ENCODE measurements at regions not wholly inside any gene's neighbourhood (a gene's known extent, or its start where the extent isn't known, plus 50 kb on each side); places are given as distances from the start of the nearest gene placed in this dataset.

- Histone ChIP-seq H2BK120ac (ENCODE audit: low read depth, low read length, poor library complexity, severe bottlenecking) (no peak overlapping the region), H4K91ac (ENCODE audit: insufficient read length, low read depth, low read length) (no peak overlapping the region), H2AFZ (ENCODE audit: low read length) (no peak overlapping the region), H3K56ac (ENCODE audit: insufficient read length, low read depth, low read length) (no peak overlapping the region), H4K5ac (ENCODE audit: insufficient read length, low read depth, low read length) (no peak overlapping the region), H2BK20ac (ENCODE audit: low read depth, low read length, poor library complexity, severe bottlenecking) (no peak overlapping the region), H3K27ac (ENCODE audit: insufficient read length, low read depth, low read length) (no peak overlapping the region), H3K18ac (ENCODE audit: insufficient read length, low read depth, low read length) (no peak overlapping the region), H3K9ac (ENCODE audit: extremely low read depth, insufficient read length, low read length) (no peak overlapping the region), H2BK12ac (ENCODE audit: insufficient read length, low read depth, low read length) (no peak overlapping the region), H3K4me2 (ENCODE audit: insufficient read depth, insufficient read length, low read length) (no peak overlapping the region), H3K9me3 (ENCODE audit: control insufficient read depth, low read depth, low read length) (no peaks in the 10 kb centered on the region), H3K4me1 (ENCODE audit: insufficient read depth, low read length) (no peaks in the 10 kb centered on the region), H3T11ph (ENCODE audit: low read length) (no peak overlapping the region), H2BK15ac (ENCODE audit: low read depth, low read length) (no peak overlapping the region), H3K27me3 (ENCODE audit: insufficient read depth, low read length) (no peaks in the 10 kb centered on the region), H3K4ac (ENCODE audit: low read depth, low read length) (no peak overlapping the region), H2AK5ac (ENCODE audit: insufficient read length, low read length) (no peak overlapping the region), H3K23me2 (ENCODE audit: insufficient read length, low read depth, low read length, poor library complexity, severe bottlenecking) (peaks cover 3% of the 10 kb centered on the region), H3K79me1 (ENCODE audit: insufficient read depth, low read depth, low read length, poor library complexity, severe bottlenecking) (no peaks in the 10 kb centered on the region), H3K14ac (ENCODE audit: insufficient read depth, low read length) (no peak overlapping the region), H2BK5ac (ENCODE audit: insufficient read length, low read length) (no peak overlapping the region), H4K20me1 (ENCODE audit: control insufficient read depth, insufficient read depth, insufficient read length) (no peaks in the 10 kb centered on the region), H3K79me2 (ENCODE audit: insufficient read depth, low read length) (no peaks in the 10 kb centered on the region), H4K8ac (replicated peaks; ENCODE audit: insufficient read length, low read depth, low read length) (no peak overlapping the region), H3K23ac (ENCODE audit: insufficient read length, low read depth, low read length) (no peak overlapping the region)
- H3K4me3 Mint-ChIP-seq: no peak overlapping the region
- no peaks in the 10 kb centered on the region; a peak in 1 of 7 replicates for H3K36me3 Mint-ChIP-seq (ENCODE audit: insufficient read depth in 1 of 3, low read depth in 3 of 3)
- H3K27ac Mint-ChIP-seq: no peak overlapping the region
- TF ChIP-seq, protein P1, sequence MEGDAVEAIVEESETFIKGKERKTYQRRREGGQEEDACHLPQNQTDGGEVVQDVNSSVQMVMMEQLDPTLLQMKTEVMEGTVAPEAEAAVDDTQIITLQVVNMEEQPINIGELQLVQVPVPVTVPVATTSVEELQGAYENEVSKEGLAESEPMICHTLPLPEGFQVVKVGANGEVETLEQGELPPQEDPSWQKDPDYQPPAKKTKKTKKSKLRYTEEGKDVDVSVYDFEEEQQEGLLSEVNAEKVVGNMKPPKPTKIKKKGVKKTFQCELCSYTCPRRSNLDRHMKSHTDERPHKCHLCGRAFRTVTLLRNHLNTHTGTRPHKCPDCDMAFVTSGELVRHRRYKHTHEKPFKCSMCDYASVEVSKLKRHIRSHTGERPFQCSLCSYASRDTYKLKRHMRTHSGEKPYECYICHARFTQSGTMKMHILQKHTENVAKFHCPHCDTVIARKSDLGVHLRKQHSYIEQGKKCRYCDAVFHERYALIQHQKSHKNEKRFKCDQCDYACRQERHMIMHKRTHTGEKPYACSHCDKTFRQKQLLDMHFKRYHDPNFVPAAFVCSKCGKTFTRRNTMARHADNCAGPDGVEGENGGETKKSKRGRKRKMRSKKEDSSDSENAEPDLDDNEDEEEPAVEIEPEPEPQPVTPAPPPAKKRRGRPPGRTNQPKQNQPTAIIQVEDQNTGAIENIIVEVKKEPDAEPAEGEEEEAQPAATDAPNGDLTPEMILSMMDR (conservative IDR thresholded peaks at IDR 0.05): no peak
- no CpG with 5 or more reads among the region's 7 CpGs for WGBS (ENCODE audit: extremely low coverage, insufficient read length, low lambda C conversion rate)
- peaks cover 26% of the 10 kb centered on the region for H3K27me3 Mint-ChIP-seq (ENCODE audit: low read depth)
- H3K9me3 Mint-ChIP-seq: no peaks in the 10 kb centered on the region
- DNase-seq: no peak
- H3K4me1 Mint-ChIP-seq: no peaks in the 10 kb centered on the region; a peak in 1 of 4 replicates
These were observed 623.0 kb downstream of the AACS start for GRCh38 chr12:125688223-125688622.

All from H9 (cell line).